ENCODE measurements at regions not wholly inside any gene's neighbourhood (a gene's known extent, or its start where the extent isn't known, plus 50 kb on each side); places are given as distances from the start of the nearest gene placed in this dataset.

GRCh38 chr18:2139691-2140090 is 431.6 kb downstream of the METTL4 start:
- DNase-seq (ENCODE audit: low read depth), result no peak
- no peak overlapping the region for H3K4me3 ChIP-seq (ENCODE audit: low read depth, low read length)
- TF ChIP-seq, protein P1, sequence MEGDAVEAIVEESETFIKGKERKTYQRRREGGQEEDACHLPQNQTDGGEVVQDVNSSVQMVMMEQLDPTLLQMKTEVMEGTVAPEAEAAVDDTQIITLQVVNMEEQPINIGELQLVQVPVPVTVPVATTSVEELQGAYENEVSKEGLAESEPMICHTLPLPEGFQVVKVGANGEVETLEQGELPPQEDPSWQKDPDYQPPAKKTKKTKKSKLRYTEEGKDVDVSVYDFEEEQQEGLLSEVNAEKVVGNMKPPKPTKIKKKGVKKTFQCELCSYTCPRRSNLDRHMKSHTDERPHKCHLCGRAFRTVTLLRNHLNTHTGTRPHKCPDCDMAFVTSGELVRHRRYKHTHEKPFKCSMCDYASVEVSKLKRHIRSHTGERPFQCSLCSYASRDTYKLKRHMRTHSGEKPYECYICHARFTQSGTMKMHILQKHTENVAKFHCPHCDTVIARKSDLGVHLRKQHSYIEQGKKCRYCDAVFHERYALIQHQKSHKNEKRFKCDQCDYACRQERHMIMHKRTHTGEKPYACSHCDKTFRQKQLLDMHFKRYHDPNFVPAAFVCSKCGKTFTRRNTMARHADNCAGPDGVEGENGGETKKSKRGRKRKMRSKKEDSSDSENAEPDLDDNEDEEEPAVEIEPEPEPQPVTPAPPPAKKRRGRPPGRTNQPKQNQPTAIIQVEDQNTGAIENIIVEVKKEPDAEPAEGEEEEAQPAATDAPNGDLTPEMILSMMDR (IDR thresholded peaks at IDR 0.05; ENCODE audit: control insufficient read depth, extremely low read depth, insufficient read depth), result no peak

DNA sequence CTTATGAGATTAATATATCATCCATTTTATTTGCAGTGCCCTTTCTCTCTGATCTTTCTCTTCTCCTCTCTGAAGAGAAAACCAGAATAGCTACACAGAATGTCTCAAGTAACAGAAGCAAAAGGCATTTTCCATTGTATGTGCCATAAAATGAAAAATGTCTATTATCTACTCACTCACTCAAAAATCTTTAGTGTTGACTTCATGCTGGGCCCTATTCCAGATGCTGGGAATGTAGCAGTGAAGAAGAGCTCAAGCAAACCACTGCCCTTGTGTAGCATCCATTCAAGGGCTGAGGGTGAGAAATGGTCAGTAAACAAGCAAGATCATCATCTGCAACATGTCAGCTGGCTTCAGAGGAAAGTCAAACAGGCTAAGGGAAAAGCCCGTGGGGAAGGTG is 427.7 kb downstream of the METTL4 start:
- no peak for DNase-seq (ENCODE audit: low read depth)
- TF ChIP-seq, protein P1 (IDR thresholded peaks at IDR 0.05; ENCODE audit: control insufficient read depth, extremely low read depth, insufficient read depth), result no peak
- no peak overlapping the region for H3K4me3 ChIP-seq (ENCODE audit: low read depth, low read length)

DNA sequence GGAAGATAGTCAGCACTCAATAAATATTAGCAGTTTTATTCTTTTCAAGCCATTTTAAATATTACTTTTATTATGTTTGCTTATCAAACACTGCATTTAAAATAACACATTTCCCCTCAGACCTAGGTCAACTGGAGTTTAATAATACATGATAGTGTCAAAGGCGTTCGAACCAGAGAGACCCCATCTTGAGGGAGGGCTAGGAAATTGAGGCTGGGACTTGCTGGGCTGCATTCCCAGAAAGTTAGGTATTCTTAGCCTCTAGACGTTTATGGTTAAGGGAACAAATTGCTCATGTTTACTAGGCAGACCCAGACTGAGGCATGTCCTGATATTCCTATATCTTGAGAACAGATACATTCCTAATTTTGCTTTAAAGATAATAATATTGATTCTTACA is 426.5 kb downstream of the METTL4 start:
- TF ChIP-seq, protein P1 (IDR thresholded peaks at IDR 0.05; ENCODE audit: control insufficient read depth, extremely low read depth, insufficient read depth), result no peak
- DNase-seq (ENCODE audit: low read depth), result no peak
- H3K4me3 ChIP-seq (ENCODE audit: low read depth, low read length), result no peak overlapping the region

DNA sequence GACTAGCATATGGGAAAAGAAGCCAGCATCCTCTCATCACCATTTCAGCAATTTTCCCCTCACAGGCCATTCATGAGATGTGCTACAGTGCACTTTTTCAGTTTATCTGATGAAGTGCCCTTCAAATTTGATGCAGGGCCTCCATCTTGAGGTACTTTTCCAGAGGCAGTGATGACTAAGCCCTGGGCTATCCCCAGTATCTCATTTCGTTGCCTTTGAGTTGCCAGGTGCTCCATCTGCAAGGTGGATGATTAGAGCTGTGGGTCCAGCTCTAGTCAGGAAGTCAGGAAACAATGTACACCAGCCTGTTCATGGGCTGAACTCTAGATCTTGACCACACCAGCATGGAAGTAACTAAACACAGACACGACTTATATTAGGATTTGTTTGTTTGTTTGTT is 425.2 kb downstream of the METTL4 start:
- no peak for DNase-seq (ENCODE audit: low read depth)
- no peak overlapping the region for H3K4me3 ChIP-seq (ENCODE audit: low read depth, low read length)
- TF ChIP-seq, protein P1 (IDR thresholded peaks at IDR 0.05; ENCODE audit: control insufficient read depth, extremely low read depth, insufficient read depth), result no peak

- no peak for DNase-seq (ENCODE audit: low read depth)
- H3K4me3 ChIP-seq (ENCODE audit: low read depth, low read length), result no peak overlapping the region
- TF ChIP-seq, protein P1 (IDR thresholded peaks at IDR 0.05; ENCODE audit: control insufficient read depth, extremely low read depth, insufficient read depth), result no peak
Measured at GRCh38 chr18:2146754-2147153, 424.6 kb downstream of the METTL4 start.

GRCh38 chr18:2147476-2148230 is 423.7 kb downstream of the METTL4 start:
- DNase-seq (ENCODE audit: low read depth), result no peak
- TF ChIP-seq, protein P1 (IDR thresholded peaks at IDR 0.05; ENCODE audit: control insufficient read depth, extremely low read depth, insufficient read depth), result no peak
- no peak overlapping the region for H3K4me3 ChIP-seq (ENCODE audit: low read depth, low read length)

DNA sequence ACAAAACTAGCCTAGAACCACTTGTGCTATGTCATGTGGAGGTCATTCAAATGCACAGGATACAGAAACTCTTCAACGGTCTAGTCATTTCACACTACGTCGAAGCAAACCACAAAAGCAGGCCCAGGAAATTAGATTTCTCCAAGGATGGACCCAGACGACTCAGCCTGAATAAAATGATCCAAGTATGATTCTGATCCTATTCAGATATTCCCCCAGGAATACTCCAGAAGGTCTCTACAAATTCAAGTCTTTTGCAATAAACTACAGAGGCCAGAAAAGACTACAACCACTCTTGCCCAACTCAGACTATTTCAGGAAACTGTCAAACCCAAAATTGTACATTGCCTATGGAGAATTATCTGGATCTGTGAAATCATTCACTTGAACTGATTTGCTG is 422.5 kb downstream of the METTL4 start:
- H3K4me3 ChIP-seq (ENCODE audit: low read depth, low read length), result no peak overlapping the region
- TF ChIP-seq, protein P1 (IDR thresholded peaks at IDR 0.05; ENCODE audit: control insufficient read depth, extremely low read depth, insufficient read depth), result no peak
- DNase-seq (ENCODE audit: low read depth), result no peak
